HepG2 (cell line): ENCODE measurements at regions not wholly inside any gene's neighbourhood (a gene's known extent, or its start where the extent isn't known, plus 50 kb on each side); places are given as distances from the start of the nearest gene placed in this dataset.

Experiments
- ATAC-seq: fragments of 200-7000 bp; cut with Tn5 transposase; 3 replicates; pipeline ENCODE4 v1.9.1; 2020; ENCODE audit warnings: mild to moderate bottlenecking, moderate library complexity
- BruUV-seq: library from RNA; stranded (reverse); fragments of 400-500 nt; replicated peaks from 2 replicates; lab custom pipeline; 2021; lab: Mats Ljungman, UMichigan
- CTCF ChIA-PET: fragments of 300-600 bp; formaldehyde crosslinking; extraction: SDS; loops from one replicate; lab custom pipeline; 2021; ENCODE audit warnings: low total read pairs, inconsistent platforms, low intra/inter-chr PET ratio; lab: Yijun Ruan, JAX
- POLR2A ChIA-PET: fragments of 350-600 bp; sonication (Branson Sonifier 250); formaldehyde crosslinking; loops from one replicate; lab custom pipeline; 2020; ENCODE audit warnings: antibody characterized with exemption, inconsistent platforms; lab: Yijun Ruan, JAX
- DNase-seq: peaks from one replicate; pipeline ENCODE4 v3.0.0-alpha.2; 2015; ENCODE audit warnings: low spot score
- FAIRE-seq: peaks from 3 replicates; lab custom pipeline; 2011; peaks lifted over from hg19 to GRCh38; lab: Jason Lieb, UNC
- H2AFZ ChIP-seq: one replicate; pipeline ENCODE4 v1.6.1; 2011; ENCODE audit warnings: low read length, inconsistent platforms
- H3K27ac ChIP-seq: fragments of 300-600 bp; 3 replicates; pipeline ENCODE4 v1.8.0; 2011; ENCODE audit warnings: mixed run types, mild to moderate bottlenecking, mixed read lengths, low read length, inconsistent platforms; ENCODE audit not compliant: insufficient read depth; ENCODE audit errors: extremely low read length
- H3K27me3 ChIP-seq, 2 experiments: fragments of 200-600 bp in 1 of 2; 2 replicates in 1 of 2; 3 replicates in 1 of 2; pipeline versions ENCODE4 v1.6.0 to v1.8.0; 2011; ENCODE audit warnings: low read length in 2 of 2, mild to moderate bottlenecking in 2 of 2, moderate library complexity in 2 of 2, inconsistent platforms in 1 of 2; ENCODE audit not compliant: insufficient read depth in 2 of 2, control insufficient read depth in 1 of 2
- H3K36me3 ChIP-seq, 2 experiments: fragments of 200-600 bp in 1 of 2; replicated peaks in 1 of 2; 2 replicates in 1 of 2; 3 replicates in 1 of 2; pipeline versions ENCODE4 v1.5.1 to v1.8.0; 2011; ENCODE audit warnings: low read length in 2 of 2, inconsistent platforms in 1 of 2; ENCODE audit not compliant: insufficient read depth in 2 of 2, control insufficient read depth in 1 of 2
- H3K4me1 ChIP-seq: 2 replicates; pipeline ENCODE4 v1.5.1; 2012; ENCODE audit warnings: low read length, inconsistent platforms; ENCODE audit not compliant: insufficient read depth
- H3K4me2 ChIP-seq: 2 replicates; pipeline ENCODE4 v1.6.0; 2011; ENCODE audit warnings: low read depth, low read length, inconsistent platforms
- H3K4me3 ChIP-seq, 3 experiments: fragments of 200-600 bp in 1 of 3; sonication (generic), shearing (Covaris generic) in 1 of 3; replicated peaks in 1 of 3; 2 replicates each; pipeline ENCODE4 v1.5.1; 2011 to 2016; ENCODE audit warnings: low read length in 3 of 3, inconsistent platforms in 2 of 3, low read depth in 2 of 3, mild to moderate bottlenecking in 2 of 3, control low read depth in 1 of 3, mixed read lengths in 1 of 3; ENCODE audit not compliant: insufficient read depth in 1 of 3
- H3K79me2 ChIP-seq: one replicate; pipeline ENCODE4 v1.6.1; 2011; ENCODE audit warnings: low read length, inconsistent platforms; ENCODE audit not compliant: insufficient read depth
- H3K9ac ChIP-seq: 2 replicates; pipeline ENCODE4 v1.6.0; 2011; ENCODE audit warnings: mild to moderate bottlenecking, low read depth, low read length, inconsistent platforms; ENCODE audit not compliant: insufficient read depth
- H3K9me3 ChIP-seq: 2 replicates; pipeline ENCODE4 v1.5.1; 2012; ENCODE audit warnings: mild to moderate bottlenecking, low read length
- H4K20me1 ChIP-seq: 2 replicates; pipeline ENCODE4 v1.6.0; 2011; ENCODE audit warnings: inconsistent platforms, mild to moderate bottlenecking, low read length, moderate library complexity; ENCODE audit not compliant: insufficient read depth
- HES4 ChIP-seq: sonication (generic); formaldehyde crosslinking; IDR thresholded peaks from 2 replicates; pipeline ENCODE4 v1.9.0; 2021; ENCODE audit warnings: mild to moderate bottlenecking, missing genetic modification reagents, borderline replicate concordance
- RAD21 ChIP-seq: fragments of 450-650 bp; formaldehyde crosslinking; IDR thresholded peaks from 2 replicates; pipeline ENCODE4 v1.5.0; 2020; ENCODE audit warnings: mild to moderate bottlenecking
- ZNF225 ChIP-seq: sonication (generic); formaldehyde crosslinking; IDR thresholded peaks from 2 replicates; pipeline ENCODE4 v1.4.0; 2020; ENCODE audit warnings: mild to moderate bottlenecking, missing genetic modification reagents
- ZNF687 ChIP-seq: sonication (generic); formaldehyde crosslinking; IDR thresholded peaks from 2 replicates; pipeline ENCODE4 v1.5.1; 2020; ENCODE audit warnings: mild to moderate bottlenecking, missing genetic modification reagents, moderate library complexity
- WGBS: methylation state at CpG from one replicate; pipeline ENCODE4 v1.1.6; 2017; ENCODE audit warnings: low lambda C conversion rate; 5-methylcytosine and 5-hydroxymethylcytosine counted together
- in situ Hi-C: cut with HindIII; loops from 2 replicates; pipeline ENCODE4 v1.10.0; 2017; ENCODE audit warnings: low pct_unique_long_range_greater_than_20kb; ENCODE audit not compliant: extremely low pct_ligation_motif_present
- intact Hi-C: fragments of 100-400 bp; cut with micrococcal nuclease; formaldehyde crosslinking; loops from one replicate; pipeline ENCODE4 v1.10.0; 2022; ENCODE audit not compliant: unreplicated experiment

- Histone ChIP-seq H3K79me2 (no peaks in the 10 kb centered on the region), H3K36me3 (no peaks in the 10 kb centered on the region), H3K4me1 (no peaks in the 10 kb centered on the region), H2AFZ (no peak overlapping the region), H3K9ac (no peak overlapping the region), H3K4me3 (no peak overlapping the region), H3K9me3 (peaks cover 34% of the 10 kb centered on the region), H4K20me1 (no peaks in the 10 kb centered on the region), H3K27me3 (no peaks in the 10 kb centered on the region; a peak in 1 of 5 replicates), H3K27ac (no peak overlapping the region), H3K4me2 (no peak overlapping the region)
- ATAC-seq (no peak), DNase-seq (no peak), FAIRE-seq (no peak)
- CTCF ChIA-PET: no interaction called here
- intact Hi-C loops (no loop called here), in situ Hi-C loops (no loop called here)
- POLR2A ChIA-PET: no interaction called here
- TF ChIP-seq RAD21 (CRISPR knock-in tag): no peak
- TF ChIP-seq ZNF225 (CRISPR knock-in tag): no peak
- no peak for TF ChIP-seq HES4 (CRISPR knock-in tag)
- TF ChIP-seq ZNF687 (CRISPR knock-in tag): no peak
- WGBS: 13% methylated on average over 11 of the region's 15 CpGs
- no TSS peak for BruUV-seq
Observed at GRCh38 chr10:130398090-130398994, 262.2 kb downstream of the GLRX3 start.
